T-helper 1 cell (primary cell): ENCODE measurements at regions not wholly inside any gene's neighbourhood (a gene's known extent, or its start where the extent isn't known, plus 50 kb on each side); places are given as distances from the start of the nearest gene placed in this dataset.
"Not testable (repeated sequence)": the region's sequence is repeated elsewhere in the genome, so short reads cannot be mapped to it uniquely, and the experiment has no call there.

Experiments used
- DNase-seq, 5 donors: peaks; one replicate each; pipeline ENCODE4 v3.0.0-alpha.2; 2012 to 2020

DNA sequence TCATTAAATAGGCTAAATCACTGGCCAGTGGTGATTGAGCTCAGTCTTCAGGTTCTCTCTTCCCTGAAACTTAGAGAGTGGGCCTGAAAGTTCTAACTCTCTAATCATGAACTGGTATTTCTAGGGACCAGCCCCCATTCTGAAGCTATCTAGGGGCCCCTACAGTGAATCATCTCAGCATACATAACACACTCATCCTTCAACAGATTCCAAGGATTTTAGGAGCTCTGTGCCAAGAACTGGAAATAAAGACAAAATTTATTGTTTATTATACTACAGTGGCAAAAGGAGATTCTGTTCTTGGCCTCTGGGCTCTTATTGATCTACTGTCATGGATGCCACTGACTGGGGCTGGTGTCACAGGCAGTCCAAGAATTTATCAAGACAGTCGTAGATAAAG lies 263.8 kb upstream of the IGFBP7 start:
- no peak for DNase-seq

DNA sequence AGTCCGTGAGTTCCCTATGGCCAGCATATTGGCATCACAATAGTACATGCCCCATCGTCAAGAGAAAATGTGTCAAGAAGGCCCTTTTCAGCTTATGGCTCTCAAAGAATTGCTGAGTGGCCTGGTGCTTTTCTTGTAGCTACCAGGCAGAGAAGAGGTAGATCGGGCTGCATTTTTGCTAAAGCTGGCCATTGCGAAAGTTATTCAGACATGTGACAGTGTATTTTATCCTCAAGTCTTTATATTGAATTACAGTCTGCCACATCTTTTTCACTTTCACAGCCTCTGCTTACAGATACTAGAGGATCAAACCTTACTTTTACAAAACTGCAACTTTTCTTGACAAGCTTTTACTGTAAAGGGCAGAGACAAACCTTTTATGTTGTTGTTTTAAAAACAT lies 261.5 kb upstream of the IGFBP7 start:
- DNase-seq: no peak

DNA sequence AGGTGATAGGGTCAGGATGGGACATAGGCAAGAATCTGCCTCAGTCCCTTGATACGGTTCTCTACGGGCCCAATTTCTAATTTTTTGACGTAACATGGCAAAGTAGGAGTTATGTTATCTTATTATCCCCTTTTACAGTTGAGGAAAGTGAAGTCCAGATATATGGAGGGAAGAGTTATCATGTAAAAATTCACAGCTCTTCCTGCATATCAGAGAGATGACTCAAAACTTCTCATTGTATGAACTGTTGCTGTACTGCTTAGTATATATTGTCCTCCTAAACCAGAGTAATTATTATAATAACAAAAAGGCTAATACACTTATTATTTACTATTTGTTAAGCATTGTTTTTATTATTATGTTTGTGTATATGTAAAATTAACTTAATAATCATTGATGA lies 260.5 kb upstream of the IGFBP7 start:
- no peak for DNase-seq

DNA sequence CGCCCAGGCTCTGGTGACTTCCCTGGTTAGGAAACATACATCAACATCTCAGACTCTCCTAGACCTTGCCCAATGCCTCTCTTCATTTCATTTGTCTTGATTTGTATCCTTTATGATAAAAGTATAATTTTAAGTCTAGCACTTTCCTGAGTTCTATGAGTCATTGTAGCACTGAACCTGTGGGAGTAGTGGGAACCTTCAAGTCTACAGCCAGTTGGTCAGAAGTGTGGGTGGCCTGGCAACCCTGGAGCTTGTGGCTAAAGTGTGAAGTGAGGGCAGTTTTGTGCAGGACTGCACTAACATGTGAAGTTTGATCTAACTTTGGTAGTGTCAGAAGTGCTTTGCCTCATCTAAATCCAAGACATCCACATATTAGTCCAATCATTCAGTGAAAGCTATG lies 259.3 kb upstream of the IGFBP7 start:
- DNase-seq: no peak

DNA sequence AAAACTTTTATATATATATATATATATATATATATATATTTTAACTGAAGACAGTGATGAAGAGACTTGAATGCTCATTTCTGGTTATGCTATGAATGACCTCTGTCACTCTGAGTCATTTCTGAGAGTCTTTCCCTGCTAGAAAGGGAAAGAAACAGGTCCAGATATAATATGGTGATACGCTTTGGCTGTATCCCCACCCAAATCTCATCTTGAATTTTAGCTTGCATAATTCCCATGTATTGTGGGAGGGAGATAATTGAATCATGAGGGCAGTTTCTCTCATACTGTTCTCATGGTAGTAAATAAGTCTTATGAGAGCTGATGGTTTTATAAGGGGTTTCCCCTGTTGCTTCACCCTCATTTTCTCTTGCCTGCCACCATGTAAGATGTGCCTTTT lies 254.1 kb upstream of the IGFBP7 start:
- DNase-seq: no peak

DNA sequence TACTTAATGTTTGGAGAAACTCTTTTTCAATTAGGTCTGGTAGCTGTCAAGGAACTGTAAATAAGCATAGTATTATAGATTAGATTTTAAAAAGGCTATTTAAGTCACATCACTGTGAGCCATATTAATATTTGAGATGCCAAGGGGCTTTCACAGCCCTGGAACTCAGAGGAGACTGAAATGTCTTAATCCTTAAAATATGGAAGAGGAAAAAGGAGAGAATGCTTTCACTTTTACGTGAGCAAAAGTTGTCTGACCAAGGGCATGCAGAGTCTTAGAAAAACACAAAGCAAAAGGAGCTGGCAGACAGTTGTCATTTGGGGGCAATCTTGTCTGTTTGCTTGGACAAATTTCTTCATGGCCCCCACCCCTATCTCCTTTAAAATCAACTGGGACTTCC lies 253.2 kb upstream of the IGFBP7 start:
- DNase-seq: no peak

DNA sequence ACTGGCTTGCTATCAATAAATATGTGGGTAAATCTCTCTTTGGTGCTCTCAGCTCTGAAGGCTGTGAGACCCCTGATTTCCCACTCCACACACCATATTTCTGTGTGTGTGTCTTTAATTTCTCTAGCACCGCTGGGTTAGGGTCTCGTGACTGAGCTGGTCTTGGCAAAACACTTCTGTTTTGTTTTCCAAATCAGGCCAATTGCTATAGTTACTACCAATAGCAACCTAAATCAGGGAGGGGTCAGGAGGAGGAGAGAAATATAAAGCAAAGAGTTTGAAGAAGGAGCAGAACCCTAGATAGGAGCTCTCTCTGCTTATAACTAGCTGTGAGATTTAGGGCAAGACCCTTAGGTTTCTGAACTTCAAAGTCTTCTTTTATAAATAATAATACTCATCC lies 250.5 kb upstream of the IGFBP7 start:
- no peak for DNase-seq

DNA sequence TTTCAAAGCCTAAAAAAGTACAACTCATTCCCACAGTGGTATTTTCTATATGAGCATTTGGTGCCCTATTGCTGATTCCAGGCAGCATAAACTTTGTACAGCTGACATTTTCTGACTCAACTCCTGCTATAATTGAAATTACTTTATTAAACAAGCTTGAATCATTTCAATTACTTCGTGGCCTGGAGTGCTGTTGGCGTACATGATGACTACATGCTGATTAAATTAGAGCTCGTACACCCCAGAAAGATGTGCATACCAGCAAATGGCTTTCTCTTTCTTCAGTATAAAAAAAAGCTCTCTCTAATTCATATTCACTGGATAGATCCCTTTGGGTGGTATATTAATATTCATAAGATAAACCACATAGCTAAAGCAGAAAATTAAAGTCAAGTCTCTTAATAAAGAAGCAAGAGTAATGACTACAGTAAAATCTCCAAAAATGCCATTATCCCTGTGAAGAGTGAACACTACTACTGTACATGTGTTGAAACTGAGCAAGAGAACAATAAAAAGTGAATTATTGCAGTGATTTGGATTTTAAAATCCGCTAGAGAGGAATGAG lies 245.0 kb upstream of the IGFBP7 start:
- no peak for DNase-seq

DNA sequence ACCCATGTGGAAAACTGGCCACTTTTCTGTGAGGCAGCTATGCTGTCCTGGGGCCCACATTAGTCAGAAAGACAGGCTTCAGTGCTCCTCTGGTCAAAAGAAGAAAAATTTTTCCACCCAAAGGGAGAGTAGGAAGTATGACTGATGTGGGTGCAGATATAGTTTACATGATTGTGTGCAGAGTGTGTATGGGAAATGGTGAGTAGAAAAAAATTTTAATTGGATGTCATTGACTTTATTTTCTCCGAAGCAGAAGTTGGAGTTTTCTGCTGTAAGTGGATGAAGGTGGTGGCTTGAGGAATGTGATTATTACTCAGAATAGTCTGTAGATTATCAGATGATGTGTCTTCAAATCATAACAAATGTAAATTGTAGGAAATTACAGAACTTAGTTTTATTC lies 241.5 kb upstream of the IGFBP7 start:
- DNase-seq: no peak

DNA sequence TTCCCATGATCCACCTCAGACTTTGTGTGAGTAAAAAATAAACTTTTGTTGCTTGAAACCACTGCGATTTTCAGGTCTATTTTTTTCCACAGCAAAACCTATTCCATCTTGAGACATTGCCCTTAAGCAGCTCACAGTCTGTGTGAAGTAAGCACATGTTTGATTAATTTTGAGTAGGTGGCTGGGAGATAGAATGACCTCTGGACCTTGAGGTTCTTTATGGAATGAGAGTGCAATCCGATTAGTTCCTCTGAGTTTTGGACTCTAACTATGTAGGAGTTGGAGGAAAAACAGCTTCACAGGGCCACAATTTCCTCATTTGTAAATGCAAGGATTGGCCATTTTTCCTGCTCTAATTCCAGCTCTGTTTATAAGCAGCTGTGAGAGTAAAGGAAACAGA lies 234.1 kb upstream of the IGFBP7 start:
- no peak for DNase-seq

DNA sequence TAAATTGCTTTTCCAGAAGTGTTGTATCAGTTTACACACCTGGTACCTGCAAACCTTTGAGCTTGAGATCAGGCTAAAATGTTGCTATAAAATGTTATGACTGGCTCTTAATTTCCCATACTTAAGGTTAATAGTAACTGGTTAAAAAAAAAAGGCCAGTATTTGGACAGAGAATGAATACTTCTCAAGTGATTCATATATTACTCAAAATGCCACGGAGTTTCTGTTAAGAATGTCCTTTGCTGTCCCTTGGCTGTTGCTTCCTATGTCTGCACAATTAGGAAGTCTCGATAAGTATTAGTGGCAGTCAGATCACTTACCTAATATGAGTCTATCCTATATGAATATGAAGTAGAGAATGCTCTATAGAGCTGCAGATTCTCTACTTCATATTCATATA lies 232.2 kb upstream of the IGFBP7 start:
- no peak for DNase-seq

DNA sequence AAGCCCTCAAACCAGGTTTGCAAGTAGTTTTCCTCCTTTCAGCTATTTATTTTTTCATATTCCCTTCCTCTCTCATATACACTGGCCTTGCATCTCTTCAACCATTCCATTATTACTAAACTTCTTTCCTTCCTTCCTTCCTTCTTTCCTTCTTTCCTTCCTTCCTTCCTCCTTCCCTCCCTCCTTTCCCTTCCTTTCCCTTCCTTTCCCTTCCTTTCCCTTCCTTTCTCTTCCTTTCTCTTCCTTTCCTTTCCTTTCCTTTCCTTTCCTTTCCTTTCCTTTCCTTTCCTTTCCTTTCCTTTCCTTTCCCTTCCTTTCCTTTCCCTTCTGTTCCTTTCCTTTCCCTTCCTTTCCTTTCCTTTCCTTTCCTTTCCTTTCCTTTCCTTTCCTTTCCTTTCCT lies 228.7 kb upstream of the IGFBP7 start:
- DNase-seq: not testable (repeated sequence)

DNA sequence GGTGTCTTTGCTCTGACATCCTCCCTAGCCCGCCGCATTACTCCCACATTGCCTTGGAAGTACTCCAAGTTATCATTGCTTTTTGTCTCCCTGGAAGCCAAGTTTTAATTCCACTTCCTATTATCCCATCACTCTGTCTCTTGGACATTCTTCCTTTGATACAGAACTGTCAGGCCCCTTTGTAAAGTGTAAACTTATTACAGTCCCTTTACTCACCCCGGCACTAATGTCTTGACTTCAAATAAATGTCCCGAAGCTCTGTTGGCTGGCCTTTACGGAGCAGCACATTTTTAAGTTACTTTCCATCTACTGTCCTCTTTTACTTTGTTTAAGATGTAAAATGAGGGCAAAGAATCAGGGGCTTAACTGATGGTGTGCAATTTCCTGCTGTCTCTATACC lies 223.5 kb upstream of the IGFBP7 start:
- no peak for DNase-seq

DNA sequence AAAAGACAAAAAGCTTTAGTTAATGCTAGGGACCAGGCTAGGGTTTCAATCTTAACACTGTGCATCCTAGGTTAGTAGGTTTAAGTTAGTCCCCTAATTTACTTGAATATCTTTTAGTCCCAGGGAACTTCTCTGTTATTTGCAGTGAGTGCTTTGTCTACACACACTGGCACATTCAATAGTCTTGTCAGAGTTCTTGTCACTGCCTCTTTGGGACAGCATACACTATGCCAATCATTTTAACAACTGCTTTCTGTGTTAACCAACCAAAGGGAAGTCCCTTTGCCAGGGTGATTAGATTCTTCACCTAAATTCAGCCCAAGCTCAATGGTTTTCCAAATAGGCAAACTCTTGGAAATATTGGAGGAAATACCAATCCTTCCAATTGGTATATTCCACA lies 221.8 kb upstream of the IGFBP7 start:
- no peak for DNase-seq

DNA sequence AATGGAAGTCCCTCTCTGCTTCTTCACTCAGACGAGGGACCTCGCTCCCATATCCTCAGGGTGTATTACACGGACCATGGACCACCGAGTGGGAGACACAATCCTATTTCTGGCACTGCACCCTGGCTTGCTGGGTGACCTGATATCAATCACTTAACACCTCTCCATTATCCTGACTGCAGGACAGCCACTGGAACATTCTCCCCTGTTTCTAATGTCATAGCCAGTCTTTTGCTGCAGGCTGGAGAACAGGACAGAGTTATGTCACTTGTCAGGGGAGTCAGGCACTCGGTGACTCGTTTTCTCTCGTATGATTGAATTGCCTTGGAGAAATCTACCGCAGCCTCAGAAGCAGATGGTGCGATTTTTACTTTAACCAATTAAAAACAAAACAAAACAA lies 219.1 kb upstream of the IGFBP7 start:
- no peak for DNase-seq

DNA sequence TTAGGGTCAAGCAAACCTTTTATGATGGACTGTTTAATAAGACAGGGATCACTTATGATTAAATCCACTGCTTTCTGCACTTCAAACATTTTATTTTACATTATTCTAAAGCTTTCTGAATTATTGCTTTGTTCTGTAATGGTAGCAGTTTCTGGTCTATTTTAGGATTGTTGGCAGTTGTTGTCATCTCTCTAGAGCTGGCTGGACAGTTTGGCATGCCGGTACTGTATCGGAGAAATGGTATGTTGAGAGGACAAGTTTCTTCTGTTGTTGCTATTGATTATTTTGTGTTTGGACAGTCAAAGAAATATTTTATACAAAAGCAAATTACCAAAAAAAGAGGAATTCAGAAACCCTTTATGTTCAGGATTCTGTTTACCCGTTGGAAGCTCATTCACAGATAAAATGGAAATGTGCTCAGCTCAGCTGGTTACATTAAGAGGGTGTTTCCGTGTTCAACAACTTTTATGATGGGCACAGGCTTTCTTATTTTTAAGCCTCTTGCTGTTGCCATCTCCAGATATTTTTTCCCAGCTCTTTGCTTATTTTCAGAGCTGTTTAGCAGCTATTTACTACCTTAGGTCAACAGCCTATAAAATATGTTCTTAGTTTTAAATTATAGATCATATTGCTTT lies 214.6 kb upstream of the IGFBP7 start:
- DNase-seq: no peak

DNA sequence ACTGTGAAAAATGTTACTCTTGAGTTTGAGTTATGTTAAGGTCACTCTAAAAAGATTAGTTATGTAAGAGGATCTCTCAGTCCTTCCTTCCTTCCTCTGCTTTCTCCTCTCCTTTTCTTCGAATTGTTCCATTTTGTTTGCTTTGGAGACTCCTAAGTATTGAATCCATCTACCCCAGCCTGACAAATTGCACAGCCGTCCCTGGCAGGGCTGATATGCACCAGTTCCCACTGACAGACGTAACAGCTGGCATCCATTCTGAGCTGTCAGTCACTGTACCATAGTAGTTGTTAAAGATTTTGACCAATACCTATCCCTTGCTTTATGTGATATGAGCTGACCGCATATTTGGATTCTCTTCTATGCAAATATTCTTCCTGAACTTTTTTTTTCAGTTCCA lies 210.7 kb upstream of the IGFBP7 start:
- DNase-seq: no peak

DNA sequence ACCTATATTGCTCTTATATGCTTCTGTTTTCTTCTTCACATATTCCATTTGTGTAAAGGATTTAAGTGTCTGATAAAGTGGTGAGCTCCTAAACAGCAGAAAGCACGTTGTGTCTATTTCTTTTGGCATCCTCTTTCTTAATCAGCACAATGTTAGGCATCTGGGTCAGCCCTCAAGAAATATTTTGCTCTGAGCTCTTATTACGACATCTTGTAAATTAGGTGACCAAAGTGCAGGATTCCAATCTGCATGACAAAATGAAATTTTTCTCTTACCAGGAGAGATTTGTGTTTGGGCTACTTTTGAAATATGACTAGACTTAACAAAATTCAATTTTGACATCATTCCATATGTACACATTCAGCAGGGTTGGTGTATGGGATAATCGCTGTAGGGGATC lies 210.0 kb upstream of the IGFBP7 start:
- DNase-seq: no peak

DNA sequence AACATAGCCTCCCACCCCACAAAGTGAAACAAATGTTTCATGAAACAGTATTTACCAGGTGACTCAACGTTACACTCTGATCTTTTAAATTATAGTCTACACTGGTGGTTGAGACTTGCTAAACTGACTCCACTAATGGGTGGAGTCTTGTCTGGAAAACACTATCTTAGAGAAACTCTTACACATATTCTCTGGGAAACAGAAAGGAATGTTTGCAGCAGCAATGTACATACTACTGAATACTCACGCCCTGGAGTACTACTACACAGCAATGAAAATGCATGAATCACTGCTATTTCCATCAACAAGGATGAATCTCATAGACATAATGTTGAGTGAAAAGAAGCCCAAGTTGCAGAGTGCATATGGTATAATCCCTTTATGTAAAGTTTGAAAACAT lies 208.5 kb upstream of the IGFBP7 start:
- DNase-seq: no peak

DNA sequence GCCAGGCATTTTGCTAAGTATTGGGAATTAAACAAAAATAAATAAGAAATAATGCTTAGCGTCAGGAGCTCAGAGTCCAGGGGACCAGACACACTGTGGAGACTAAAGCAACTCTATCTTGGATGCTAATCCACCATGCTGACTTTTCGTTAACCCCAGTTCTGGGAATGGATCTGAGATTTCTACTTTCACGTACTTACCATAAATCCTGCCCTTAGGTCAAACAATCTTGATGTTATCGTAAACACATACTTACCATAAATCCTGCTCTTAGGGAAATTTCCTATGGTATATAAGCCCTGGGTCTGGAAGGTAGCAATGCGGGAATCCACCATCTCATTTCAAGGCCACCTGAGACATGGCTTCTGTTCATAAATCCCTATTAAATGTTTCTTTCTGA lies 204.5 kb upstream of the IGFBP7 start:
- no peak for DNase-seq

DNA sequence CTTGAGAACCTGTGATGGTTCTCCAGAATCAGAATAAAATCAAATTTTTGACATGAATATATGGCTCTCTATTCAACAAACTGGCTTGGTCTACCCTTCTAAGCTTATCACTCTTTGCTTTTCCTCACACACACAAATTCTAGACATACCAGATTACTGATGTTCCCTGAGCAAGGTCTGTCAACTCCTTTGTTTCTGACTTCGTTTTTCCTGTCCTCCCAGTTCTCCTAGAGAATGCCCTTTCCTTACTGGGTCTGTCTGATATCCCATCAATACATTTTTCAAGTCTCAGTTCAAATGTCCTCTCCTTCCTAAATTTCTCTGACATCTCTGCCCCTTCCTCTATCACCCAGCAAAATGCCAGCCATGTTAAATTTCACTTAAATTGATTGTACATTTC lies 202.1 kb upstream of the IGFBP7 start:
- no peak for DNase-seq

DNA sequence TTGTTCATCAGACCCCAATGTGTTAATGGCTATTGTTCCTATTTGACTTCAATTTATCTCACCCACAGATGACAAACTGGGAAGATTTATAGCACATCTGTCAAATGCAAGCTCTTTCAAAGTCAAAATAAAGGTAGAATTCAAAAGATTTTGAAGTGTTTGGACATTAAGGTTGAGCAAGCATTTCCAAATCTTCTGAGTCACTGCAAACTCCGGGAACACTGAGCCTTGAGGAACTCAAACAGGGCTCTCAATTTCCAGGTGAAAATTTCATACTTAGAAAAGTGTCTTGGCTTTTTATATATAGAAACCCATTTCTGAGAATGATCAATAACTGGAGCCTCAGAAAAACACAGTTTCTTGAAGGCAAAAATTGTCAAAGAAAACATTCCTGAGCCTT lies 199.5 kb upstream of the IGFBP7 start:
- no peak for DNase-seq

DNA sequence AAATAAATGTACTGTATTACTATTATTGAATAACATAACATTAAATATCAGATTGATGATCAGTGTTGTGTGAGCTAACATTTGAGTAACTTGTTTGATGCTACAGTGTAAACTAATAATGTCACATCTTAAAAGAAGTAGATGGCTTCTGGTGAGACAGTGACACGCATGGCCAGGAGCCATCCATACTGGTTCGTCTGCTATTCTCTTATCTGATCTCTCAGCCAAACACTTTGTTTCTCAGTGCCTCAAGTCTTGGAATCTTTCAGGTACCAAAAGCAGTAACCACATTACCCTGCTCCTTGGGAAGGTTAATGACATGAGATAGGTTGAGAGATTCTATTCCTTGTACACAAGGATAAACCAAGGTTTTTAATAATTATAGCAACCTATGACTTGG lies 198.1 kb upstream of the IGFBP7 start:
- no peak for DNase-seq

DNA sequence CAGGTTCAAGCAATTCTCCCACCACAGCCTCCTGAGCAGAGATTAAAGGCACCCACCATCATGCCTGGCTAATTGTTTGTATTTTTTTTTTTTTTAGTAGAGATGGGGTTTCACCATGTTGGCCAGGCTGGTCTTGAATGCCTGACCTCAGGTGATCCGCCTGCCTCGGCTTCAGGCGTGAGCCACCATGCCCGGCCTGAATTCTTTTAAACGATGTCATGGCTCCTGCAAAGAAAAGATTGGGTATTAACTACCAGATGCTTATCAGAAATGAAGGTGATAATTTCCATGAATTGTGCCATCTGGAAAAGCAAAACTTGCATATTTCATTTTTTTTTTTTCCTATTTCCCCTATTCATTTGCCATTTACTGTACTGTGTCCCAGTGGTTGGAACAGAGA lies 195.7 kb upstream of the IGFBP7 start:
- no peak for DNase-seq

DNA sequence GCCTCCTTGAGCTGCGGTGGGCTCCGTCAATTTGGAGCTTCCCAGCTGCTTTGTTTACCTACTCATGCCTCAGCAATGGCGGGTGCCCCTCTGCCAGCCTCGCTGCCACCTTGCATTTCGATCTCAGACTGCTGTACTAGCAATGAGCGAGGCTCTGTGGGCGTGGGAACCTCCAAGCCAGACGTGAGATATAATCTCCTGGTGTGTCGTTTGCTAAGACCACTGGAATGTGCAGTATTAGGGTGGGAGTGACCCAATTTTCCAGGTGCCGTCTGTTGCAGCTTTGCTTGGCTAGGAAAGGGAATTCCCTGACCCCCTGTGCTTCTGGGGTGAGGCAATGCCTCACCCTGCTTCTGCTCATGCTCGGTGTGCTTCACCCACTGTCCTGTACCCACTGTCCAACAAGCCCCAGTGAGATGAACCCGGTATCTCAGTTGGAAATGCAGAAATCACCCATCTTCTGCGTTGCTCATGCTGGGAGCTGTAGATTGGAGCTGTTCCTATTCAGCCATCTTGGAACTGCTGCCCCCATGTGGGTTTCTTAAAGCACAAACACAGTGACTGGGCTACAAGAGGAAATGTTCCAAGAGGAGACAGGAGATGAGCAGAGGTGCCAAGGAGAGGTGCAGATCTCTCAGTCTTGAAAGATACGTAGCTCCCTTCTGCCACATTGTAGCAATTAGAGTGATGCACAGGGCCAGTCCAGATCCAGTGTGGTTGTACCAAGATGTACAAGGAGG lies 193.0 kb upstream of the IGFBP7 start:
- DNase-seq: no peak
